NCI-H446 treated with DMSO at 0.1 percent for 48 hours (cell line): ENCODE measurements at regions not wholly inside any gene's neighbourhood (a gene's known extent, or its start where the extent isn't known, plus 50 kb on each side); places are given as distances from the start of the nearest gene placed in this dataset.
"Not testable (repeated sequence)": the region's sequence is repeated elsewhere in the genome, so short reads cannot be mapped to it uniquely, and the experiment has no call there.

ENCODE experiments used
- DNase-seq: peaks from one replicate; lab custom pipeline; 2025; lab: John Stamatoyannopoulos, UW

- no peak for DNase-seq
Measured at GRCh38 chr2:129367107-129367506, 612.4 kb upstream of the RAB6C start.

GRCh38 chr2:129369437-129369836, 610.0 kb upstream of the RAB6C start:
- no peak for DNase-seq

GRCh38 chr2:129374452-129374851, 605.0 kb upstream of the RAB6C start:
- no peak for DNase-seq

GRCh38 chr2:129375632-129376425, 603.6 kb upstream of the RAB6C start:
- DNase-seq = no peak

- no peak for DNase-seq
Measured at GRCh38 chr2:129376426-129377077, 602.9 kb upstream of the RAB6C start.

- DNase-seq = no peak
Measured at GRCh38 chr2:129377078-129377469, 602.4 kb upstream of the RAB6C start.

GRCh38 chr2:129378186-129378585, 601.3 kb upstream of the RAB6C start:
- DNase-seq = no peak

GRCh38 chr2:129379411-129379810, 600.1 kb upstream of the RAB6C start:
- DNase-seq = no peak

- no peak for DNase-seq
Measured at GRCh38 chr2:129381789-129382188, 597.7 kb upstream of the RAB6C start.

- no peak for DNase-seq
Measured at GRCh38 chr2:129388870-129389269, 590.6 kb upstream of the RAB6C start.

- no peak for DNase-seq
Measured at GRCh38 chr2:129393816-129394215, 585.6 kb upstream of the RAB6C start.

GRCh38 chr2:129396980-129397599, 582.4 kb upstream of the RAB6C start:
- no peak for DNase-seq

GRCh38 chr2:129400826-129401225, 578.6 kb upstream of the RAB6C start:
- no peak for DNase-seq

- DNase-seq = no peak
Measured at GRCh38 chr2:129402076-129402475, 577.4 kb upstream of the RAB6C start.

- DNase-seq = no peak
Measured at GRCh38 chr2:129404000-129404685, 575.3 kb upstream of the RAB6C start.

GRCh38 chr2:129408570-129408969, 570.9 kb upstream of the RAB6C start:
- no peak for DNase-seq

- DNase-seq = not testable (repeated sequence)
Measured at GRCh38 chr2:129417041-129417440, 562.4 kb upstream of the RAB6C start.

- no peak for DNase-seq
Measured at GRCh38 chr2:129422028-129422427, 557.4 kb upstream of the RAB6C start.

GRCh38 chr2:129428086-129428660, 551.3 kb upstream of the RAB6C start:
- no peak for DNase-seq

GRCh38 chr2:129430911-129431310, 548.6 kb upstream of the RAB6C start:
- DNase-seq = no peak

- no peak for DNase-seq
Measured at GRCh38 chr2:129431881-129432280, 547.6 kb upstream of the RAB6C start.

GRCh38 chr2:129436809-129437208, 542.7 kb upstream of the RAB6C start:
- no peak for DNase-seq
